HepG2 (cell line): ENCODE measurements at regions not wholly inside any gene's neighbourhood (a gene's known extent, or its start where the extent isn't known, plus 50 kb on each side); places are given as distances from the start of the nearest gene placed in this dataset.

Experiments
- EP300 ChIP-seq, 3 experiments: sonication (generic) in 1 of 3; formaldehyde crosslinking in 1 of 3; IDR thresholded peaks; 2 replicates each; pipeline versions ENCODE4 v1.5.1 to v1.6.1; 2011 to 2020; ENCODE audit warnings: low read depth in 2 of 3, low read length in 2 of 3, borderline replicate concordance in 1 of 3, improper control_type of control experiment in 1 of 3, mild to moderate bottlenecking in 1 of 3, missing genetic modification reagents in 1 of 3, moderate library complexity in 1 of 3
- GATAD2A ChIP-seq: IDR thresholded peaks from 2 replicates; pipeline ENCODE4 v1.6.1; 2016
- HNRNPLL ChIP-seq: fragments of 200-400 bp; formaldehyde crosslinking; IDR thresholded peaks from 2 replicates; pipeline ENCODE4 v1.6.1; 2017; ENCODE audit warnings: mild to moderate bottlenecking, low read depth, low read length; ENCODE audit not compliant: poor library complexity, severe bottlenecking
- HOXD1 ChIP-seq: sonication (generic); formaldehyde crosslinking; IDR thresholded peaks from 2 replicates; pipeline ENCODE4 v1.5.0; 2020; ENCODE audit warnings: missing genetic modification reagents
- JUN ChIP-seq: sonication (generic); formaldehyde crosslinking; IDR thresholded peaks from 2 replicates; pipeline ENCODE4 v1.4.0; 2020; ENCODE audit warnings: mild to moderate bottlenecking, missing genetic modification reagents
- MBNL3 ChIP-seq: fragments of 250-450 bp; sonication (Bioruptor Pico); conservative IDR thresholded peaks from 2 replicates; pipeline ENCODE4 v1.8.0; 2022; ENCODE audit warnings: mild to moderate bottlenecking, inconsistent platforms
- MTF2 ChIP-seq: sonication (generic); formaldehyde crosslinking; IDR thresholded peaks from 2 replicates; pipeline ENCODE4 v1.5.0; 2020; ENCODE audit warnings: missing genetic modification reagents, borderline replicate concordance
- NCOA2 ChIP-seq: sonication (generic); formaldehyde crosslinking; IDR thresholded peaks from 2 replicates; pipeline ENCODE4 v1.8.0; 2022; ENCODE audit warnings: inconsistent platforms
- NFE2L1 ChIP-seq: sonication (generic); formaldehyde crosslinking; IDR thresholded peaks from 2 replicates; pipeline ENCODE4 v1.4.0; 2020; ENCODE audit warnings: missing genetic modification reagents, mild to moderate bottlenecking, borderline replicate concordance
- NKX3-1 ChIP-seq: sonication (generic); formaldehyde crosslinking; IDR thresholded peaks from 2 replicates; pipeline ENCODE4 v1.5.0; 2020; ENCODE audit warnings: missing genetic modification reagents
- SMARCE1 ChIP-seq: fragments of 450-650 bp; IDR thresholded peaks from 2 replicates; pipeline ENCODE4 v1.6.1; 2017; ENCODE audit warnings: borderline replicate concordance
- TGIF2 ChIP-seq: IDR thresholded peaks from 2 replicates; pipeline ENCODE4 v1.6.1; 2016; ENCODE audit warnings: control low read depth, missing compliant biosample characterization
- YEATS4 ChIP-seq: sonication (generic); formaldehyde crosslinking; IDR thresholded peaks from 2 replicates; pipeline ENCODE4 v1.4.0; 2020; ENCODE audit warnings: missing genetic modification reagents, borderline replicate concordance
- ZFP90 ChIP-seq: sonication (generic); formaldehyde crosslinking; IDR thresholded peaks from 2 replicates; pipeline ENCODE4 v1.8.0; 2022; ENCODE audit warnings: missing genetic modification reagents, mild to moderate bottlenecking, inconsistent platforms, borderline replicate concordance
- ZMYM2 ChIP-seq: sonication (generic); formaldehyde crosslinking; IDR thresholded peaks from 2 replicates; pipeline ENCODE4 v1.8.0; 2022; ENCODE audit warnings: mild to moderate bottlenecking, missing genetic modification reagents
- ZMYM3 ChIP-seq: sonication (generic); formaldehyde crosslinking; IDR thresholded peaks from 2 replicates; pipeline ENCODE4 v1.5.1; 2020; ENCODE audit warnings: mild to moderate bottlenecking, missing genetic modification reagents
- ZNF224 ChIP-seq: sonication (generic); formaldehyde crosslinking; IDR thresholded peaks from 2 replicates; pipeline ENCODE4 v1.5.0; 2020; ENCODE audit warnings: mild to moderate bottlenecking, missing genetic modification reagents
- ZNF263 ChIP-seq: sonication (generic); formaldehyde crosslinking; IDR thresholded peaks from 2 replicates; pipeline ENCODE4 v1.4.0; 2020; ENCODE audit warnings: missing genetic modification reagents
- ZNF710 ChIP-seq: sonication (generic); formaldehyde crosslinking; IDR thresholded peaks from 2 replicates; pipeline ENCODE4 v1.5.0; 2020; ENCODE audit warnings: mild to moderate bottlenecking, missing genetic modification reagents, borderline replicate concordance
- ZNF724P ChIP-seq: sonication (generic); formaldehyde crosslinking; IDR thresholded peaks from 2 replicates; pipeline ENCODE4 v1.8.0; 2022; ENCODE audit warnings: missing genetic modification reagents, borderline replicate concordance
- ZNF891 ChIP-seq: sonication (generic); formaldehyde crosslinking; IDR thresholded peaks from 2 replicates; pipeline ENCODE4 v1.5.0; 2020; ENCODE audit warnings: mild to moderate bottlenecking, missing genetic modification reagents
- ZSCAN25 ChIP-seq: sonication (generic); formaldehyde crosslinking; IDR thresholded peaks from 2 replicates; pipeline ENCODE4 v1.8.0; 2022; ENCODE audit warnings: mild to moderate bottlenecking, missing genetic modification reagents
- TF ChIP-seq, protein P1 (sequence below): sonication (generic); formaldehyde crosslinking; IDR thresholded peaks from 2 replicates; pipeline ENCODE4 v1.8.1; 2023; ENCODE audit warnings: mild to moderate bottlenecking, inconsistent platforms, moderate library complexity, missing genetic modification reagents, borderline replicate concordance
- TF ChIP-seq, protein P2 (sequence below): sonication (generic); formaldehyde crosslinking; IDR thresholded peaks from 2 replicates; pipeline ENCODE4 v1.4.0; 2020; ENCODE audit warnings: missing genetic modification reagents

DNA sequence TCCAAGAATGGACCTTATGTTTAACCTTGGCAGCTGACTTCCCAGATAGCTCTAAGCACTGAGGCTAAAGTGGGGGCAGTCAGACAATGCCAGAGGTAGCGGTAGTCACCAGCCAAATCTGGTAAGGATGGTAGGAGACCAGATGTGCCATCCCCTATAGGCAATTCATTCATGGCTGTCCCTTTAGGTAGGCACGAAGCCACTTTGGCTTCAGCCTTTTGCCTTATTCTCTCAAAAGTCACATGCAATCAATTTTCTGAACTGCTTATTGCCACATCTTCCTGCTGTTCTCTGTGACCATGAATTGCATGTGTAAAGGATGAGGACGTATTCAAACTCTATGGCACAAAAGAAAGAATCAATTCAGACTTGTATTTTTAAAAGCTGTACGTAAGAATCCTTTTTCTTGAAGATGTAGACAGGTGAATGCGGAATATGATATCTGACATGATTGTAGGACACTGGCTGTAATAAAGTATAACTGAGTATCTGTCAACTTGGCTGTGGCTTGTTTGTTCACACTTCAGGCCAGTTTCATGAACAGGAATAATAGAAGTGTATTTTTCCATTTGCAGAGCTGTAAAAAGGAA lies 611.7 kb downstream of the NR2F1-AS1 start (continued):
- TF ChIP-seq ZNF710 (CRISPR knock-in tag): 0 out of 2 replicates have a peak, but pooled peaks have one; percentile 12
- no peak for TF ChIP-seq NKX3-1 (CRISPR knock-in tag)
- no peak for TF ChIP-seq ZNF263 (CRISPR knock-in tag)
- TF ChIP-seq NFE2L1 (CRISPR knock-in tag): no peak
- TF ChIP-seq ZFP90 (CRISPR knock-in tag): no peak
- TF ChIP-seq EP300 (IDR thresholded peaks at IDR 0.05; ENCODE audit: low read depth in 2 of 2, low read length in 2 of 2): peak in 1 of 2 experiments; percentile 53; a peak in 1 of 4 replicates
- peak; percentile 58; the same call in 1 of the 2 replicates for TF ChIP-seq EP300 (CRISPR knock-in tag; IDR thresholded peaks at IDR 0.05; ENCODE audit: borderline replicate concordance)
- no peak for TF ChIP-seq MBNL3 (CRISPR knock-in tag)
- no peak for TF ChIP-seq ZNF891
- TF ChIP-seq GATAD2A (CRISPR knock-in tag): peak; percentile 85
- no peak for TF ChIP-seq YEATS4 (CRISPR knock-in tag)
- TF ChIP-seq HNRNPLL: no peak
- TF ChIP-seq ZNF724P (CRISPR knock-in tag): no peak
- 0 out of 2 replicates have a peak, but pooled peaks have one; percentile 29 for TF ChIP-seq ZMYM3 (CRISPR knock-in tag)
- no peak for TF ChIP-seq ZNF224 (CRISPR knock-in tag)
- TF ChIP-seq SMARCE1: no peak
- TF ChIP-seq, protein P1, sequence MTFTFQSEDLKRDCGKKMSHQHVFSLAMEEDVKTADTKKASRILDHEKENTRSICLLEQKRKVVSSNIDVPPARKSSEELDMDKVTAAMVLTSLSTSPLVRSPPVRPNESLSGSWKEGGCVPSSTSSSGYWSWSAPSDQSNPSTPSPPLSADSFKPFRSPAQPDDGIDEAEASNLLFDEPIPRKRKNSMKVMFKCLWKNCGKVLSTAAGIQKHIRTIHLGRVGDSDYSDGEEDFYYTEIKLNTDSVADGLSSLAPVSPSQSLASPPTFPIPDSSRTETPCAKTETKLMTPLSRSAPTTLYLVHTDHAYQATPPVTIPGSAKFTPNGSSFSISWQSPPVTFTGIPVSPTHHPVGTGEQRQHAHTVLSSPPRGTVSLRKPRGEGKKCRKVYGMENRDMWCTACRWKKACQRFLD (CRISPR knock-in tag): no peak
- TF ChIP-seq ZMYM2: peak; percentile 13; the same call in 1 of the 2 replicates
- TF ChIP-seq TGIF2 (CRISPR knock-in tag): 0 out of 2 replicates have a peak, but pooled peaks have one; percentile 41
- no peak for TF ChIP-seq ZSCAN25 (CRISPR knock-in tag)
- no peak for TF ChIP-seq JUN
- TF ChIP-seq, protein P2, sequence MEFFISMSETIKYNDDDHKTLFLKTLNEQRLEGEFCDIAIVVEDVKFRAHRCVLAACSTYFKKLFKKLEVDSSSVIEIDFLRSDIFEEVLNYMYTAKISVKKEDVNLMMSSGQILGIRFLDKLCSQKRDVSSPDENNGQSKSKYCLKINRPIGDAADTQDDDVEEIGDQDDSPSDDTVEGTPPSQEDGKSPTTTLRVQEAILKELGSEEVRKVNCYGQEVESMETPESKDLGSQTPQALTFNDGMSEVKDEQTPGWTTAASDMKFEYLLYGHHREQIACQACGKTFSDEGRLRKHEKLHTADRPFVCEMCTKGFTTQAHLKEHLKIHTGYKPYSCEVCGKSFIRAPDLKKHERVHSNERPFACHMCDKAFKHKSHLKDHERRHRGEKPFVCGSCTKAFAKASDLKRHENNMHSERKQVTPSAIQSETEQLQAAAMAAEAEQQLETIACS (CRISPR knock-in tag): no peak
- TF ChIP-seq MTF2 (CRISPR knock-in tag): 0 out of 2 replicates have a peak, but pooled peaks have one; percentile 62
- no peak for TF ChIP-seq HOXD1 (CRISPR knock-in tag)
- no peak for TF ChIP-seq NCOA2
